Activated naive CD4-positive, alpha-beta T cell treated with anti-CD3 and anti-CD28 coated beads, Interleukin-2, amount 50 U/mL, for 24 hours (primary cell): ENCODE measurements at regions not wholly inside any gene's neighbourhood (a gene's known extent, or its start where the extent isn't known, plus 50 kb on each side); places are given as distances from the start of the nearest gene placed in this dataset.

Experiments used
- H3K27ac Mint-ChIP-seq: one replicate; pipeline ENCODE4 v1.8.0; 2021; ENCODE audit warnings: mild to moderate bottlenecking, mixed read lengths
- H3K27me3 Mint-ChIP-seq: one replicate; pipeline ENCODE4 v1.8.0; 2021; ENCODE audit warnings: mixed read lengths
- H3K36me3 Mint-ChIP-seq: one replicate; pipeline ENCODE4 v1.8.0; 2021; ENCODE audit warnings: mixed read lengths
- H3K4me1 Mint-ChIP-seq: one replicate; pipeline ENCODE4 v1.8.0; 2021; ENCODE audit warnings: mixed read lengths
- H3K4me3 Mint-ChIP-seq: one replicate; pipeline ENCODE4 v1.8.0; 2021; ENCODE audit warnings: mild to moderate bottlenecking, mixed read lengths
- H3K9me3 Mint-ChIP-seq: one replicate; pipeline ENCODE4 v1.8.0; 2021; ENCODE audit warnings: mixed read lengths

DNA sequence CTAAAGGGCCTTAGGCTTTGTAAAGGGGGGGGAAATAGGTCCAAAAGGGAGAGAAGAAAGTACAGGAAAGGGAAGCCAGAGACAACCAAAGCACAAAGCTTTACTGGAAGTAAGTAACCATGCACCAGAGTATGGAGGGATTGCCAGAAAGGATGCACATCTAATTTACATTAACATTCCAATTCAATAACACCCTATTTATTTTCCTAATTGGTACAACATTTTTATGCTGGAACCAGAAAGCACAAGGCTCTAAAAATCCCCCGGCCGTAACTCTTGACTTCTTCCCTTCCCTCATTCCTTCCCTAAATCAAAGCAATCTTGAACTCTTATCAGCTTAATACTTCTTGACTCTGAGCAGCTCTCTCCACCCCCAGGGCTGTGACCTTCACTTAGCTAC, 400.0 kb upstream of the CELF2 start:
- Mint-ChIP-seq H3K9me3 (no peaks in the 10 kb centered on the region), H3K27ac (no peak overlapping the region), H3K4me1 (no peaks in the 10 kb centered on the region), H3K36me3 (no peaks in the 10 kb centered on the region), H3K4me3 (no peak overlapping the region), H3K27me3 (peaks cover 3% of the 10 kb centered on the region)

DNA sequence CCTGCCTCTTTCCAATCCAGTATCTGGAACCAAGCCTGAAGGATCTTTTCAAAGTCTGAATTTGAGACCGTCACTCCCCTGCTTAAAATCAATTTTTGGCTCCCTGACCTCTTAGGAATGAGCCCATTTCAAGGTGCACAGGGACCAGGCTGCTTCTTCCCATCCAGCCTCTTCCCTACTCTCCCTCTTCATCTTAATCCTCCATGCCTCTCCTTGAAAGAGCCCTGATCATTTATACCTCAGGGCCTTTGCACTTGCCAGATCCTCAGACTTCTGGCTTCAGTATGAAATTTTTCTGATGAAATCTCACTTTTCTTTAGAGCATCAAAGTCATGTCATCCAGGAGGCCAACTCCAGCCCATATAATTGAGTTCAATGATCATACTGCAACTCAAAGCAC, 399.5 kb upstream of the CELF2 start:
- H3K27me3 Mint-ChIP-seq = peaks cover 2% of the 10 kb centered on the region
- H3K4me1 Mint-ChIP-seq = no peaks in the 10 kb centered on the region
- no peaks in the 10 kb centered on the region for H3K9me3 Mint-ChIP-seq
- H3K4me3 Mint-ChIP-seq = no peak overlapping the region
- no peaks in the 10 kb centered on the region for H3K36me3 Mint-ChIP-seq
- H3K27ac Mint-ChIP-seq = no peak overlapping the region

DNA sequence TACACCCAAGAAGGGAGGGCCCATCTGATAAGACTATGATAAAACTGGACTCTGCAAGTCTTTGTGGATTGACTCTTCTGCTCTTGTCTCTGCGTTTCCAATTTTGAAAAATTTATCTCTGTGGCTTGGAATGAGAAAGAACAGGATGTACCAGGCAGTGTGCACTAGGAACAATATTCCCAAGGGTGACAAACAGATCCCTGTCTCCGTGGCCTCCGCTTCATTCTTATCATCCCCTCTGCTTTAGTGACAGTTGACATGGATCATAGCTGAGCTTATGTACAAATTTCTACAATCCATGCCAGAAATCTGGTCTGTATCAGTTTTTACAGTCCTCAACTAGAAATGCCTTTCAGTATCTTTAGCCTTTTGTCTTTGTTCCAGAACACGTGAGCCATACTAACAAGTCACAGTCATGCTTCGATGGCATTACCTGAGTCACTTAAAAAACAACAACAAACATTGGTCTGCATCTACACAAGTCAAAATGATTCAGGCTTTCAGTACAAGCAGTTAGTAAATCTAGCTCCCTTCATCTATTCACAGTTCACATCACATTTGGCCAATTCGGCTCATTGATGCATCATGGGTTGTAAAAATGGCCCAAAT, 393.6 kb upstream of the CELF2 start:
- Mint-ChIP-seq H3K4me3 (no peak overlapping the region), H3K27me3 (peaks cover 3% of the 10 kb centered on the region), H3K36me3 (no peaks in the 10 kb centered on the region), H3K27ac (no peak overlapping the region), H3K4me1 (no peaks in the 10 kb centered on the region), H3K9me3 (no peaks in the 10 kb centered on the region)

DNA sequence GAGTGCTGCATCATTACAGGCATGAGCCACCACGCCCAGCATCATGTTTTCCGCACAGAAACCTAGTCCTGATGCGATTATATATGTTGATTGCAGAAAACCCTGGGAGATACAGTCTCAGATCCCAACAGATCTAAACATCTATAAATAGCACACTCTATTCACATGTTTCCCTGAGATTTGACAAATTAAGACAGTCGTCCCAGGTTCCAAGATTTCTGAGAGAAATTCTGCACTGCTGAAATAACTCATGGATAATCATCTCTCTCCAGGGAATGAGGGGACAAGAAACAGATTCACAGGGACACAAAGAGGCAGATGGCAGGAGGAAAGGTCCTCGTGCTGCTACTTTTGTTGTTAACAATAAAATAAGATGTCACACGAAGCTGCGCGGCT, 393.1 kb upstream of the CELF2 start:
- Mint-ChIP-seq H3K4me1 (no peaks in the 10 kb centered on the region), H3K36me3 (no peaks in the 10 kb centered on the region), H3K27me3 (peaks cover 3% of the 10 kb centered on the region)

GRCh38 chr10:10625491-10625890, 392.2 kb upstream of the CELF2 start:
- H3K9me3 Mint-ChIP-seq = no peaks in the 10 kb centered on the region
- no peak overlapping the region for H3K27ac Mint-ChIP-seq
- no peak overlapping the region for H3K4me3 Mint-ChIP-seq
- H3K27me3 Mint-ChIP-seq = peaks cover 5% of the 10 kb centered on the region
- H3K4me1 Mint-ChIP-seq = no peaks in the 10 kb centered on the region
- H3K36me3 Mint-ChIP-seq = no peaks in the 10 kb centered on the region

More for the DNA sequence above, 393.1 kb upstream of the CELF2 start:
- no peak overlapping the region for H3K4me3 Mint-ChIP-seq
- H3K27ac Mint-ChIP-seq = no peak overlapping the region
- no peaks in the 10 kb centered on the region for H3K9me3 Mint-ChIP-seq

DNA sequence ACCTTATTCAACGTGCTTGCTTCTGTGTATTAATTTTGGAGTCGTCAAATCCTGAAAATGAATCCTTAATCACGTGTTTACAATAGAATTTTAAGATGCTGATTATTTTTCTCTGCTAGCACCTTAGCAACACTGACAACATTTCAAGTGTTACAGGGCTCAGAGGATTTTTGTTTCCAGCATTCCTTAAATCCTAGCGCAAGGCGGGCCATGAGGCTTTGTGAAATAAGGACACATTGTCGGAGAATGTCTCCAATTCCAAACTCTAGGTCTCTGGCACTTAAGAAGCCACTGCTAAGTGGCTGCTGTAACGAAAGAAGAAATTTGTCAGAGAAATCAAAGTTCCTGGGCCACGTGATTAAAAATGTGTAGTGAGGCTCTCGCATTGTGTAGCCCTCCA, 390.9 kb upstream of the CELF2 start:
- Mint-ChIP-seq H3K27ac (no peak overlapping the region), H3K36me3 (no peaks in the 10 kb centered on the region), H3K4me3 (no peak overlapping the region), H3K4me1 (no peaks in the 10 kb centered on the region), H3K9me3 (no peaks in the 10 kb centered on the region), H3K27me3 (peaks cover 6% of the 10 kb centered on the region)

DNA sequence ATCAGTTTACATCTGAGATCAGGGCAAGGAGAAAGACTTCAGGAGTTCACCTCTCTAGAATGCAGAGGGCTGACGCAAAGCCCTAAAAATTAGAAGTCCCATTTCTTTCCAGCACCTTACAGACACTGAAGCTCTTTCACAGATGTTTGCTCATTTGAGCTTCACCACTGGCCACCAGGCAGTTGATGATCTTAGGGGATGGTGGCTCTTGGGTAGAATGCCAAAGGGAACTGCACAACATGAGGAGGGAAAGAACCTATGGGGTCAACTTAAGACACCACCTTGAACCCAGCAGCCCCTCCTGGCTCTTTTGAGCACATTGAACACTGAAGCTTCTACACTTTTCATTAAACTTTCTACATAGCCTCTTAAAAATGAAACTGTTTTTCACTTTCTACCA, 390.3 kb upstream of the CELF2 start:
- H3K9me3 Mint-ChIP-seq = no peaks in the 10 kb centered on the region
- H3K27ac Mint-ChIP-seq = no peak overlapping the region
- no peaks in the 10 kb centered on the region for H3K36me3 Mint-ChIP-seq
- no peaks in the 10 kb centered on the region for H3K4me1 Mint-ChIP-seq
- no peak overlapping the region for H3K4me3 Mint-ChIP-seq
- H3K27me3 Mint-ChIP-seq = peaks cover 6% of the 10 kb centered on the region

DNA sequence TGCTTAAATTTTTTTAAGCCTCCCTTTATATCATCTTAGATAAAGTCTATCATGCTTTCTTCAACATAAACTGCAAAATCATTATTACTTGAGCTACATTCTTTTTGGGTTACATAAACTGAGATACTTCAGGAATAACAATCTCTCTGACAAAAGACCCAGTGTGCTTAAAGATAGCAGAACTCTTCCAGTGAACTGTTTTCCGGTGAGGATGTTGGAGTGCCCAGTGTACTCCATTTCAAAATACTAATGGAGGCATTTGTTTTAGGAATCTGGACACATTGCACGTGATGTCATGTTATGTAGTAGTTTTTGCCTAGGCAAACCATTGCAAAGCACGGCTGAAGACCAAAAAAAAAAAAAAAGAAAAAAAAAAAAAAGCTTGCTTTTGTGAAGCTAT, 388.2 kb upstream of the CELF2 start:
- Mint-ChIP-seq H3K36me3 (no peaks in the 10 kb centered on the region), H3K27ac (no peak overlapping the region), H3K4me3 (no peak overlapping the region), H3K27me3 (peaks cover 6% of the 10 kb centered on the region), H3K9me3 (no peaks in the 10 kb centered on the region), H3K4me1 (no peaks in the 10 kb centered on the region)

DNA sequence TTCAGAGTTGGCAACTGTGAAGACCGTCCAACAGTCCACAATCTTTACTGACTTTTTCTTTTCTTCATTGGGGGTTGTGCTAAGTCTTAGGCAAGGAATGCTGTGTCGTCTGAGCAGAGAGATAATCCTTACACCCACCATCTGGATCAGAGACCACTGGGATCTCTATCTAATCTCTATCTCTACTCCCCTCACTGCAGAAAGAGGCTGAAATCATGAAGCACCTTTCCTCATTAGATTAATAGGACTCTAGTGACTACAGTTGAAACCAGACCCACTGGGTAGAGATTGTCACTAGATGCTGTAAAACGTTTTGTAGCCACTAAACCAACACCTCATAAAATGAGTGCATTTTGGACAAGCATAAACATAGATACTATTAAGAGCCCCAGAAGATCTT, 387.4 kb upstream of the CELF2 start:
- H3K4me1 Mint-ChIP-seq = no peaks in the 10 kb centered on the region
- no peak overlapping the region for H3K27ac Mint-ChIP-seq
- H3K36me3 Mint-ChIP-seq = no peaks in the 10 kb centered on the region
- peaks cover 8% of the 10 kb centered on the region for H3K27me3 Mint-ChIP-seq
- no peaks in the 10 kb centered on the region for H3K9me3 Mint-ChIP-seq
- no peak overlapping the region for H3K4me3 Mint-ChIP-seq

- Mint-ChIP-seq H3K36me3 (no peaks in the 10 kb centered on the region), H3K9me3 (no peaks in the 10 kb centered on the region), H3K27ac (no peak overlapping the region), H3K4me1 (no peaks in the 10 kb centered on the region), H3K27me3 (peaks cover 8% of the 10 kb centered on the region), H3K4me3 (no peak overlapping the region)
These were observed 386.9 kb upstream of the CELF2 start for GRCh38 chr10:10630782-10631181.

GRCh38 chr10:10642189-10642588, 375.5 kb upstream of the CELF2 start:
- no peaks in the 10 kb centered on the region for H3K4me1 Mint-ChIP-seq
- H3K27me3 Mint-ChIP-seq = peaks cover 15% of the 10 kb centered on the region
- H3K36me3 Mint-ChIP-seq = no peaks in the 10 kb centered on the region
- H3K4me3 Mint-ChIP-seq = no peak overlapping the region
- H3K9me3 Mint-ChIP-seq = no peaks in the 10 kb centered on the region
- H3K27ac Mint-ChIP-seq = no peak overlapping the region

DNA sequence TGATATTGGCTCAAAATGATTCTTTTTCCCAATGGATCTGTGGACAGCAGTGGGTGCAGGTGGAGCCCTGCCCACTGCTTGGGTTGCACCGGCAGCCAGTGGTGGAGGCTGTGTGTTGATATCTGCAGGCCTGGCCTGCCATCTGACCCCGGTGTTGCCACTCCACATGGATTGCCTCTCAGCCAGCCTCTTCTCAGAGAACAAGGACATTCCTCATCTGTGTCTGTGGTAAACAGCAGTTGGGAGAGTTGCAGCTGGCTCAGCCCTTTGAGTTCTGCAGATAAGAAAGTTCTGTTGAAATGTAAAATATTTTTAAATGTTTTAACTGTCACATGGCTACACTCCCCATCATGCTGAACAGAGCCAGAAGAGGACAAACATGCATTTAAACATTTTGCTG, 374.9 kb upstream of the CELF2 start:
- Mint-ChIP-seq H3K9me3 (no peaks in the 10 kb centered on the region), H3K4me1 (no peaks in the 10 kb centered on the region), H3K4me3 (no peak overlapping the region), H3K27ac (no peak overlapping the region), H3K36me3 (no peaks in the 10 kb centered on the region), H3K27me3 (peaks cover 15% of the 10 kb centered on the region)

DNA sequence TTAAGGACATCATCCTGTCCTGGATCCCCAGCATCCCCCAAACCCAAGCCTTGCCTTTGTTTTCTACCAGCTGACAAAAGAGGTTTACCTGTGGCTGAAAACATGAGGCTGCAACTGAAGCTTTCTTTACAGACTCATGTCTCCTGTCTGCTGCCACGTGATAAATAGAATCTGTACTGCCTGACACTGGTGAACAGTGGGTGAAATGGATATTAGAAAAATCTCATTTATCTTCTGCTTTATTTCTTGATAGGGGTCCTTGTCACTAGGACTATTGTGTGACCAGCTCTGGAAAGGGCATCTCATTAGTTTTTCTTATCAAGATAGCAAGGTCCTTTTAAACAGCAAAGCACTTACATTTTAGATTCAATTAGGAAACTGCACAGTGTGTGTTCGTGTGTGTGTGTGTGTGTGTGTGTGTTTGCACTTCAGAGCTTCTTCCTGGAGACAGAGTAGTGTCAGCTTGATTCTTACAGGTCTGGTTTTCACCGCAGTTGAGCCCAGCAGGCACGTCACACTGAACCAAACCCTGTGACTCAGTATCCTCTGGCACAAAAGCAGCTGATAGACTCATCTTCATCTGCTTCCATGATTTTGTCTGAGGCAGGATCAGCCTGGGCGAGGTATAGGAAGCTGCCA, 373.5 kb upstream of the CELF2 start:
- peaks cover 17% of the 10 kb centered on the region for H3K27me3 Mint-ChIP-seq
- no peaks in the 10 kb centered on the region for H3K4me1 Mint-ChIP-seq
- no peak overlapping the region for H3K4me3 Mint-ChIP-seq
- no peak overlapping the region for H3K27ac Mint-ChIP-seq
- H3K9me3 Mint-ChIP-seq = no peaks in the 10 kb centered on the region
- H3K36me3 Mint-ChIP-seq = no peaks in the 10 kb centered on the region

- Mint-ChIP-seq H3K27ac (no peak overlapping the region), H3K4me1 (no peaks in the 10 kb centered on the region), H3K27me3 (peaks cover 17% of the 10 kb centered on the region), H3K36me3 (no peaks in the 10 kb centered on the region), H3K9me3 (no peaks in the 10 kb centered on the region), H3K4me3 (no peak overlapping the region)
These were observed 372.8 kb upstream of the CELF2 start for GRCh38 chr10:10644676-10645385.

GRCh38 chr10:10647331-10647730, 370.3 kb upstream of the CELF2 start:
- Mint-ChIP-seq H3K36me3 (no peaks in the 10 kb centered on the region), H3K9me3 (no peaks in the 10 kb centered on the region), H3K4me3 (no peak overlapping the region), H3K27ac (no peak overlapping the region), H3K27me3 (peaks cover 14% of the 10 kb centered on the region), H3K4me1 (no peaks in the 10 kb centered on the region)

DNA sequence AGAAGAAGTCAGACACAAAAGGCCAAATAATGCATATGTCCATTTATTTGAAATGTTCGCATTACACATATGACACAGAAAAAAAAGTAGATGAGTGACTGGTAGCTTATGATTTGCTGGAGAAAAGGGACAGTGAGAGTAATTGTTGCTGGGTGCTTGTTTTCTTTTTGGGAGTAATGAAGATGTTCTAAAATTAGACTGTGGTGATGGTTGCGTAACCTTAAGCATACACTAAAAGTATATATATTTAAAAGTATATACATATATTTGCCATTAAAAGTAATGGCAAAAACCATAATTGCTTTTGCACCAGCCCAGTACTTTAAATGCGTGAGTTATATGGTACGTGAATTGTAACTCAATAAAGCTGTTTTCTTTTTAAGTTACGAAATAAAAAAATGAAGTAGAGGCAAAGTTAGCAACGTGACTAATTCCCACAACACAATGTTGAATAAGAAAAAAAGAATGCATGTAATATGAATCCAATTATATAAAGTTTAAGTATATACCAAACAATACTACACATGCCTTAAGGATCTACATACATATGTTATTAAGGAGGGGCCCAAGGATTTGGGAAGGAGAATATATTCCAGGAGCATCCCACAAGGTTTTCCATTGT, 360.4 kb upstream of the CELF2 start:
- Mint-ChIP-seq H3K9me3 (no peaks in the 10 kb centered on the region), H3K36me3 (no peaks in the 10 kb centered on the region), H3K4me1 (no peaks in the 10 kb centered on the region), H3K27me3 (peaks cover 1% of the 10 kb centered on the region), H3K4me3 (no peak overlapping the region), H3K27ac (no peak overlapping the region)
